Psoas muscle (tissue), 7 donors: ENCODE measurements at regions not wholly inside any gene's neighbourhood (a gene's known extent, or its start where the extent isn't known, plus 50 kb on each side); places are given as distances from the start of the nearest gene placed in this dataset.

Experiments used
- ATAC-seq, 4 donors: fragments of 200-7000 bp; cut with Tn5 transposase; one replicate each; pipeline ENCODE4 v1.9.1; 2020; ENCODE audit warnings: moderate library complexity in 3 of 4, mild to moderate bottlenecking in 2 of 4
- DNase-seq, 2 donors: peaks; one replicate each; pipeline ENCODE4 v3.0.0-alpha.2; 2020
- H3K27ac ChIP-seq: fragments of 200-600 bp; one replicate; pipeline ENCODE4 v1.8.0; 2022
- H3K27me3 ChIP-seq, 3 donors: fragments of 200-600 bp in 1 of 3; one replicate each; pipeline versions ENCODE4 v1.6.1 to v1.8.0; 2013 to 2022; ENCODE audit warnings: low read length in 2 of 3, mild to moderate bottlenecking in 2 of 3, moderate library complexity in 1 of 3; ENCODE audit not compliant: insufficient read depth in 3 of 3
- H3K36me3 ChIP-seq, 2 donors: fragments of 200-600 bp in 1 of 2; one replicate each; pipeline versions ENCODE4 v1.6.1 to v1.8.0; 2013 to 2022; ENCODE audit warnings: low read depth in 1 of 2, mild to moderate bottlenecking in 1 of 2, moderate library complexity in 1 of 2; ENCODE audit not compliant: insufficient read depth in 1 of 2
- H3K4me1 ChIP-seq: fragments of 200-600 bp; one replicate; pipeline ENCODE4 v1.8.0; 2022
- H3K4me3 ChIP-seq: fragments of 200-600 bp; one replicate; pipeline ENCODE4 v1.8.0; 2022; ENCODE audit warnings: mild to moderate bottlenecking
- H3K9me3 ChIP-seq: fragments of 200-600 bp; one replicate; pipeline ENCODE4 v1.8.0; 2022
- WGBS, 3 donors: extraction: QIAGEN DNeasy Blood & Tissue Kit; methylation state at CpG; one replicate each; pipeline versions ENCODE4 v1.1.6 to v1.1.7; 2013; 5-methylcytosine and 5-hydroxymethylcytosine counted together
- intact Hi-C, 2 donors: fragments of 100-400 bp; cut with DNase I; formaldehyde crosslinking; loops; one replicate each; pipeline versions ENCODE4 v1.11.0 to v1.14.2; 2022
- TF ChIP-seq, protein P1 (sequence below): fragments of 200-600 bp; IDR thresholded peaks from one replicate; pipeline ENCODE4 v1.8.0; 2022; ENCODE audit warnings: antibody characterized with exemption
- donor health status: healthy with polysubstance abuse.
- donor health status: DM: no; HTN: no; CAD: no; lungs with moderate emphysema.
- donor health status: Bipolar disorder and iron deficiency.
- donor health status: healthy.
- donor health status: DM: yes; HTN: yes; CAD: no.
- donor health status: DM: no; HTN: no; CAD: no.
- donor health status: DM: yes; HTN: yes; CAD: no.

DNA sequence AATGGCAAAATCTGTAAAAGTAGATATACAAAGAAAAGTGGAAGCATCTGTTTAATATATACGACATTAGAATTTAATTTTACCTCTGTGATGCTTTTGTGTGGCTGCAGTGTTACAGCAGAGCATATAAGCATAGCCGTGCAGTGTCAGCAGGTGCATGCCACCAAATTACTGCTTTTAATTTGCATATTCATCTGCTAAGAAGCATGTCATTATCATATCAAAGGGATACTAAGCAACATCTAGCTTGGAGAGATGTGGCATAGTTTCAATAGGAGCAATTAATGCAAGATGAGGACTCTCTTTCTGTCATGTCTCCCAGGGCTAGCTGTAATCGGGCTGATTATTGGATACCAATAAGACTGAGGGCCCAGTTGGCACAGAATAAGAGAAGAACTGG, 214.4 kb upstream of the SOX2 start:
- DNase-seq (no peak), ATAC-seq (no peak)
- TF ChIP-seq, protein P1, sequence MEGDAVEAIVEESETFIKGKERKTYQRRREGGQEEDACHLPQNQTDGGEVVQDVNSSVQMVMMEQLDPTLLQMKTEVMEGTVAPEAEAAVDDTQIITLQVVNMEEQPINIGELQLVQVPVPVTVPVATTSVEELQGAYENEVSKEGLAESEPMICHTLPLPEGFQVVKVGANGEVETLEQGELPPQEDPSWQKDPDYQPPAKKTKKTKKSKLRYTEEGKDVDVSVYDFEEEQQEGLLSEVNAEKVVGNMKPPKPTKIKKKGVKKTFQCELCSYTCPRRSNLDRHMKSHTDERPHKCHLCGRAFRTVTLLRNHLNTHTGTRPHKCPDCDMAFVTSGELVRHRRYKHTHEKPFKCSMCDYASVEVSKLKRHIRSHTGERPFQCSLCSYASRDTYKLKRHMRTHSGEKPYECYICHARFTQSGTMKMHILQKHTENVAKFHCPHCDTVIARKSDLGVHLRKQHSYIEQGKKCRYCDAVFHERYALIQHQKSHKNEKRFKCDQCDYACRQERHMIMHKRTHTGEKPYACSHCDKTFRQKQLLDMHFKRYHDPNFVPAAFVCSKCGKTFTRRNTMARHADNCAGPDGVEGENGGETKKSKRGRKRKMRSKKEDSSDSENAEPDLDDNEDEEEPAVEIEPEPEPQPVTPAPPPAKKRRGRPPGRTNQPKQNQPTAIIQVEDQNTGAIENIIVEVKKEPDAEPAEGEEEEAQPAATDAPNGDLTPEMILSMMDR = no peak
- 62 to 77% (median 68%) methylated on average over 3 of the region's 3 CpGs for WGBS, 3 donors
- Histone ChIP-seq H3K36me3 (no peaks in the 10 kb centered on the region), H3K4me1 (no peaks in the 10 kb centered on the region), H3K4me3 (no peak overlapping the region), H3K27me3 (no peaks in the 10 kb centered on the region), H3K27ac (no peak overlapping the region), H3K9me3 (no peaks in the 10 kb centered on the region)
- intact Hi-C loops = no loop called here

DNA sequence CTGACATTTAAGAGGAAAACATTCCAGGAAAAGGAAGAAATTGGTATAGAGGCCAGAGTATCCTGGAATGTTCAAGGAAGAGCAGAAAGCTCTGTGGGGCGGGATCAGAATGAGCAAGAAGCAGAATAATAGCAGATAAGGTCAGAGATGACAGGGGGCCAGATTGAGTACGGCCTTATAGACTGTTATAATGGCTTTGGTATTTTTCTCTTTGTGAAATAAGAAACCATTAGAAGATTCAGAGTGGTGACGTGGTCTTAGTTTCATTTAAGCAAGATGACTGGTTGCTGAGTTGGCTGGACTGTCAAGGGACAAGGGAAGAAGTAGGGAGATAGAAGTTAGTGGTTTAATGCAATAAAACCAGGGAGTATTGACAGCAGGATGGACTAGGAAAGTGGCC, 218.3 kb upstream of the SOX2 start:
- Histone ChIP-seq H3K9me3 (no peaks in the 10 kb centered on the region), H3K27me3 (no peaks in the 10 kb centered on the region), H3K27ac (no peak overlapping the region), H3K4me1 (no peaks in the 10 kb centered on the region), H3K4me3 (no peak overlapping the region), H3K36me3 (no peaks in the 10 kb centered on the region)
- WGBS, 3 donors = 53 to 59% (median 55%) methylated on average over 3 of the region's 3 CpGs
- ATAC-seq (no peak), DNase-seq (no peak)
- intact Hi-C loops = no loop called here
- TF ChIP-seq, protein P1 = no peak

DNA sequence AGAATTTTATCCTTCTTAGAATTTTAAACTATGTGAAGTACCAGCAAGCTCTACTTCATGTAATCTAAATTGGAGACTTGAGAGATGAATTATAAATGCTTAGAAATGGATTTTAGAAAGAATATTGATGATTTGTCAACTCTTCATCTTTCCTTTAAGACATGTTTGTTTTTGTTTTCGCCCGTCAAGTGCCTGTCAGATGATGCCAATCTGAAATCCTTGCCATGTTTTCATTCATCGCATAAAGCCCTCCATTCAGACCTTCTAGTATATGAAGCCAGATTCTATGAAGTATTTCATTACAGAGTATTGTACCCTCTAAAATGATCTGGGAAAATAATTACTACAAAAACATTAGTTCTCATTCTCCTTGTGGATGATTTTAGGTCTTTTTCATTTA, 223.2 kb upstream of the SOX2 start:
- H3K4me1 ChIP-seq = no peaks in the 10 kb centered on the region
- 77 to 88% (median 85%) methylated on average over 3 of the region's 3 CpGs for WGBS, 3 donors
- H3K4me3 ChIP-seq = no peak overlapping the region
- H3K36me3 ChIP-seq = no peaks in the 10 kb centered on the region
- H3K9me3 ChIP-seq = no peaks in the 10 kb centered on the region
- ATAC-seq = no peak
- DNase-seq = no peak
- intact Hi-C loops = no loop called here
- TF ChIP-seq, protein P1 = no peak
- H3K27ac ChIP-seq = no peak overlapping the region
- no peaks in the 10 kb centered on the region for H3K27me3 ChIP-seq

DNA sequence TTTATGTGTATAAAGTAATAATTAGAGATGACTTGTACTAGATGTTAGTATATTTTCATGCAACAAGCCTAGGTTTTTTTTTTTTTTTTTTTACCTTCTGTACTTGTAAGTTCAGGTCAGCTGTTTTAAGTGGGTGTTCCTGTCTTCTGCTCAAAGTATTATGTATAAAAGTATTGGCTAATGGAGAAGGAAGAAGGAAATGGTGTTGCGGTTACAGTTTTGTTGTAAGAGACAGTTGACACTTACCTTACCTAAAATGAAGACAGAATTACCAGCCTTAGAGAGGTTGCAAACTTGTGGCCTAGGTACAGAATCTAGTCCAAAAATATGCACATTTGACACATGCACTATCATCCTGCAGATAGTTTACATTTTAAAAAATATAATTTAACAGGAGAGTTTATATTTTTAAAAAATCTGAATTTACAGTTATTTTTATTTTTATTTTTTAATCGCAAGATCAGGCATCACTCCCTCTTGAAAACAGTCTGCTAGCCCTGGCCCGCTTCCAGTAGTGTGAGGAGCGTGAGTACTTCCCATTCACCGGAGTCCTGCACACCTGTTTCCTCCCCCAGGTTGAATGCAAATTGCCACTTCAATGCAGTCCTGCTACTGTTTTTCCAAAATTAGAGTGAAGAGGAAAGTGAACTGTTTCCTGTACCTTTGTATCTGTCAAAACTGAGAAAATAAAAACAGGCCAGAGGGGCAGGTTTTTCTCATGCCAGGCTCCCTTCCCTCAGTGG, 224.3 kb upstream of the SOX2 start:
- Histone ChIP-seq H3K4me3 (no peak overlapping the region), H3K27me3 (no peaks in the 10 kb centered on the region), H3K36me3 (no peaks in the 10 kb centered on the region), H3K9me3 (no peaks in the 10 kb centered on the region), H3K4me1 (no peaks in the 10 kb centered on the region), H3K27ac (no peak overlapping the region)
- TF ChIP-seq, protein P1 = no peak
- intact Hi-C loops = no loop called here
- ATAC-seq = no peak
- 59 to 71% (median 62%) methylated on average over 5 of the region's 5 CpGs for WGBS, 3 donors
- no peak for DNase-seq
